ENCODE measurements at regions not wholly inside any gene's neighbourhood (a gene's known extent, or its start where the extent isn't known, plus 50 kb on each side); places are given as distances from the start of the nearest gene placed in this dataset.
A peak's percentile ranks its signal among the peaks of the same experiment; 100 is the strongest.

DNA sequence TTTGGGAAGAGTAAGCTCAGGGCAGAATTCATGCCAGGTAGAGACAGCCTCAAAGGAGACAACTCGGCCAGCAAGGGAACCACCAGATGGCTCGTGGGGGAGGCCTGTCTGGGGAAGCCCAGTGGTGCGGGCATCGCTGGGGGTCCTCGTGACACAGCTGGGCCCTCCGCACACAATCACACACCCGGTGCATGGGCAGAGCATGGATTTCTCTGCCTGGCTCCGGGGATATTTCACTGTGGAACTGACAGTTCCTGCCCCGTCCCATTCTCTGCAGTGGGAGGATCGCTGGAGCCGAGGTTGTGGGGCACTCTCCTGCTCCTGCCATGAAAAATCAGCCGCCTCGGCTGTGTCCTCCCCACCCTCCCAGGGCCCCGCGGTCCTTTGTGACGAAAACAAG is 108.0 kb downstream of the CRYAA start:
- DNase-seq (ENCODE audit: low read depth in 2 of 3, low spot score in 1 of 3) = no peak

DNA sequence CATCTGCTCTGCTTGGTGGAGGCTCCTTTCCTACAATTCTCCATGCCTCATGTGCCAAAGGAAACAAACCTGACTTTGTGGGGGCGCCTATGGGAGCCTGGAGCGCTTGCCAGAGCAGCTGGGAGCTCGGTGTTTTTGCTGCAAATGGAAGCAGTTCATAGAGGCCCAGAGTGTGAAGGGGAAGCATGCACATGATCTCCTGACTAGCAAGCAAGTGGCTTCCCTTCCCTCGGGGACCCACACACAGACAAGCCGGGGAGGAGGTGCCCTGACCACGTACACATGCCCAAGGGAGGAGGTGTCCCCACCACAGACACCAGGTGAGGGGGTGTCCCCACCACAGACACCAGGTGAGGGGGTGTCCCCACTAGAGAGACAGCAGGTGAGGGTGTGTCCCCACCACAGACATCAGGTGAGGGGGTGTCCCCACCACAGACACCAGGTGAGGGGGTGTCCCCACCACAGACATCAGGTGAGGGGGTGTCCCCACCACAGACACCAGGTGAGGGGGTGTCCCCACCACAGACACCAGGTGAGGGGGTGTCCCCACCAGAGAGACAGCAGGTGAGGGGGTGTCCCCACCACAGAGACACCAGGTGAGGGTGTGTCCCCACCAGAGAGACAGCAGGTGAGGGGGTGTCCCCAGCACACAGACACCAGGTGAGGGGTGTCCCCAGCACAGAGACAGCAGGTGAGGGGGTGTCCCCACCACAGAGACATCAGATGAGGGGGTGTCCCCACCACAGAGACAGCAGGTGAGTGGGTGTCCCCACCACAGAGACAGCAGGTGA is 106.8 kb downstream of the CRYAA start:
- DNase-seq (ENCODE audit: low read depth in 2 of 3, low spot score in 1 of 3) = no peak

DNA sequence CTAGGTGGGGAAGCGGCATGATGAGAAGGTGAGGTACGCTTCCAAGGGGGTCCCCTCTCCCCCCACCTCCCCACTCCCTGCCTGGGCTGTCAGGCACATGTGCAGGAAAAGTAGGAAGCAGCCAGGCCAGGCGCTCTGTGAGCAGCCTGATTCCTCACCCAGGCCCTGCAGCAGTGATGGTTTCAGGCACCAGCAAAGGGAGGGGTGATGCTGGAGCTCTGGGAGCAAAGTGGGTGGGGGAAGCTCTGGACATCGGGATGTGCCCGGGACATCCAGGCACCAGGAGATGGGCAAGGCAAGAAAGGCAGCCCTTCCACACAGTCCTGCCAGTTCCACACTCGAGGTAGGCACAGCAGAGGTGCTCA is 106.1 kb downstream of the CRYAA start:
- no peak for DNase-seq (ENCODE audit: low read depth in 2 of 3, low spot score in 1 of 3)

DNA sequence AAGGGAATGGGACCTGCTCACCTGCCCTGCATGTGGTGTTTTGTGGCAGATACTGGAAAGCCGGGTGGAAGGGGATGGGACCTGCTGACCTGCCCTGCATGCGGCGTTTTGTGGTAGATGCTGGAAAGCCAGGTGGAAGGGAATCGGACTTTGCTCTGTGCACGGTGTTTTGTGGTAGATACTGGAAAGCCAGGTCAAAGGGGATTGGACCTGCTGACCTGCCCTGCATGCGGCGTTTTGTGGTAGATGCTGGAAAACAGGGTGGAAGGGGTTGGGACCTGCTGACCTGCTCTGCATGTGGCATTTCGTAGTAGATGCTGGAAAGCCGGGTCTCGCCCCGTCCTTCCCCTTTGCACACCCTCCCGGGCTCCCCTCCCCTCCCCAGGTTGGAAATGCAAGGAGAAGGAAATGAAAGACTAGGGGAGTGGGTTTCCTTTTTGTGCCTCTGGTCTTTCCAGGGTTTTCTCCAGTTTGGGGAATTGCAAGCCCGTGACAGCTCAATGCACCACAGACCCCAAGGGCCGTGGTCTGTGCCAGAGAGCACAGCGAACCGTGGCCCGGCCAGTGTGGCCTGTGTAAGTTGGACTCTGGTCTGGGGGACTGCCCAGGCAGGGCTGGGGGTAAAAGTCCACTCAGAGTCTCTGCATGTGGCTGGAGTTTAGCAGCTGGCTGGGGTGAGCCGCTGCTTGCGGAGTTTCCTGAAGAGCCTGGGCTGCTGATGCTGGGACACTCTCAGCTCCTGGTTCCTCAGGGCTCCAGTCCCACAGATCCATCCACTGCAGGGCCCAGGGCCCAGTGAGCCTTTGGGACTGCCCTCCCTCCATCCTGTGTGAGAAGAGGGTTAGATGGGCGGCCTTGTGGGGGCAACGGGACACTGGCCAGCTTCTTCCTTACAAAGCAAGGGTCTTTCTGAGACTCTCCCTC is 105.5 kb downstream of the CRYAA start:
- no peak for DNase-seq (ENCODE audit: low read depth in 2 of 3, low spot score in 1 of 3)

DNA sequence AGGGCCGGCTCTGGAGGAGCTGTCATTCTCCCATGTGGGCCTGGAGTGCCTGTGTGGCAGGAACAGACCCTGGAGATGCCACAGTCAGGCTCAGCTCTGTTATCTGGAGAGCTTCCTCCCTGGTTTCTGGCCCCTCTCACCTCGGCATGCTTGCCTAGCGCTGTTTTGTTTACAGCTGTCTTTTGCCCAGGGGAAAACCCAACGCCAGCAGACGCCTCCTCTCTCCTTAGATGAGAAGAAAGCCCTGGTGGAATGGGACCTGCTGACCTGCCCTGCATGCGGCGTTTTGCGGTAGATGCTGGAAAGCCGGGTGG is 104.9 kb downstream of the CRYAA start:
- no peak for DNase-seq (ENCODE audit: low read depth in 2 of 3, low spot score in 1 of 3)

DNA sequence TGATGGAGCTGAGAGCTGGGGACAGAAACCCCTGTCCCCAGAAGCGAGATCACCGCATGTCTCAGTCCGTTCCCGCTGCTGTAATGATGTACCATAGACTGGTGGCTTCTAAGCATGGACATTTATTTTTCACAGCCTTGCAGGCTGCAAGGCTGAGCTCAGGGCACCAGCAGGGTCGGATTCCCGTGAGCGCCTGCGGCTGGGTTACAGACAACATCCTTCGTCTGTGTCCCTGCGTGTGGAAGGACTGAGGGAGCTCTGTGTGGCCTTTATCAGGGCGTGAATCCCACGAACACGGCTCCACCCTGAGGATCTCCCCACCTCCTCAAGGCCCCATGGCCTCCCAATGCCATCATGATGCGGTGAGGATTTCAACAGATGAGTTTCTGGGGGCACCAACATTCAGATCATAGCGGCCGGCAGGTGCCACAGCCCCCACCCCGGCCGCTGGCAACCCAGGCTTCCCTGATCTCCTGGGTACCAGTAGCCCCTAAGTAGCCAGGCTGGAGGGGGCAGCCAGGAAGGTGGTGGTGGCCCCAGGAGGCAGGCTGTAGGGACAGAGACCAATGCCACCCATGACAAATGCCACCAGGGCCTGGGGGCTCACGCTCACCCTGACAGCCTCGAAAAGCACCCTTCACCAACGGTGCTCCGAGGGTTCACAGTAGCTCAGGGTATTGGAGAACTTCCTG is 104.4 kb downstream of the CRYAA start:
- no peak for DNase-seq (ENCODE audit: low read depth in 2 of 3, low spot score in 1 of 3)

DNA sequence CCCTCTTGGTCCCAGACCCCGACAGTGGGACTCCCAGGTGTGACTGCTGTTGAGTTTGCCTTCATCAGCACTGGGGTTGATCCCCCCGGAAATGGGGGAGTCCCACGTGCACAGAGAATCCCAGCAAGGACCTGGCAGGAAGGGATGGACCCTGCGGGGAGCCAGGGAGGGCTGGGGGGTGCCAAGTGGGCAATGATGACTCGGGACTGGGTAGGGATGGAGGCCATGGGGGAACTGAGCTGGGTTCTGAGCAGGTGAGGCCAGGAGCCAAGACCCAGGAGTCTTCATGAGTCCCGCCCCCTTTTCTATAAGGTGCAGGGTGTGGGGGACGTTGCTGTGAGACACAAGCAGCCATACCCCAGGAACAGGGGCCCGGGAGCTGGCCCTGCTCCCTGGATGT is 103.8 kb downstream of the CRYAA start:
- DNase-seq (ENCODE audit: low read depth in 2 of 3, low spot score in 1 of 3) = no peak

DNA sequence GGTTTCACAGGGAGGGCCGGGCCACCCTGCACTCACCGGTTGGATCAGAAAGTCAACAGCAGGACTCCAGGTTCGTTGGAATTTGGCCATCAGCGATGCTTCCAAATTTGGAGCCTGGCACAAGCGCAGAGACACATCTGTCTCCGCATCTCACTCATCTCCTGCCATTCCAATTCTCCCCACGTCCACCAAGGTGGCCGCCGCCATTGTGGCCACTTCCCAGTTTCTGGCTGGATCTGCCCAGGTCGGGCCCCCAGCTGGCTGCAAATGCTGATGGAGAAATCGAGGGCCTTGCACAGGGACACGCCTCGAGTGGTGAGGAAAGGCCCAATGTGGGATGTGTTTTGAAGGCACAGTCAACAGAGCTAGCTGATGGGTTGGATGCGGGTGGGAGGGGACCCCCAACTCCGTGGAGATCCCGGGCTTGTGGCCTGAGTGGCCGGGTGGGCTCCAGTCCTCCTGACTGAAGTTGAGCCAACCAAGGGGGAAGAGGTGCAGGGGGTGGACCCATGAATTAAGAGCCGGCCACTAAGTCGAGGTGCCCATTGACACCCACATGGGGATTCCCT is 102.7 kb downstream of the CRYAA start:
- DNase-seq (ENCODE audit: low read depth in 2 of 3, low spot score in 1 of 3) = no peak

DNA sequence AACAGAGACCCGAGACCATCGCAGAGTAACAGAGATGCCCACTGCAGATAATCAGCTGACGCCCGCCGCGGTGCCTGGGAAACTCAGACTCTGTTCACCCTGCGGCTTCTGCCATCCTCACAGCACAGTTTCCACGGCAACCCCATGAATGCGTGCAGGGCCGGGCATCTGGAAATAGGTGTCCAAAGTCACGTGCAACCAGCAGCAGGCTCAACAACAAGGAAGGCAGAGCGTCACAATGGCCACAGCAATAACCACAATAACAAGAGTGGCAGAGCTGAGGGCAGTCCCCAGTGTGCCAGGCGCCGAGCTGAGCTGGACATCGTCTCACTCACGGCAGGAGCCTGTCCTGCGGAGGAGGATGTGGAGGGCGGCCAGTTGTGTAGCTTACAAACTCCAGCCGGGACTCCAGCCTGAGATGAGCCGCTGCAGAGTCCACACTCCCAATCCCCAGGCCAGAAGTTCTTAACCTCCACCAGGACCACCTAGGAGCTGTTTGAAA is 102.0 kb downstream of the CRYAA start:
- DNase-seq (ENCODE audit: low read depth in 2 of 3, low spot score in 1 of 3) = no peak

DNA sequence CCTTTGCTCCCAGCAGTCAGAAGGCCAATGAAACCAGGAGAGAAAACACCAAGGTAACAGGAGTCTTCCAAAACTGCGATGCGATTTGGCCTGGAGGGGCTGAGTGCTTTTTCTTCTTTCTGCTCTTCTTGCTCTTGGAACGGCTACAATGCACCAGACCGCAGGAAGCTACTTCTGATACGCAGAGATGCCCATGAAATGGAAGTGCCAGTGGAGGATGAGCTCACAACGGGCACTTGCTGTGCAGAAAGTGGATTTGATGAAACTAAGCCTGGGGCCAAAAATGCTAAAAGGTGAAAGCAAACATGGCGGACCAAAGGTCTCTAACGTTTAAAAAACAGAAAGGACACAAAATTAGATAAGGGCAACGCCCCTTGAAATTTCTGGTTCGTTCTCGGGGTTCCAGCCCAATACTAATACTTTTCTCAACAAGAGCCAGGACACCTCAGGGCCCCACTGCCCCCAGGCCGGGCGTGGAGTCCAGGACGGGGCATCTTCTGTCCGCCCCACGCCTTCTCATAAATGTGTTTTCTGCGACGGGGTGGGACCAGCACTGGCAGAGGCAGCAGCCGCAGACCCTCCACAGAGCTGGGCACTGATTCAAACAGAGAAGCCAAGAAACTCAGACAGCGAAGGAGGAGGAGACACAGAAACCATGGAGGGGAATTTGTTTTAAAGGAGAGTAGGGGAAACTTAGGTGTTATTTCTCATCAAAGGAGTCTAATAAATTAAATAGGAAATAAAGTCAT is 101.3 kb downstream of the CRYAA start:
- no peak for DNase-seq (ENCODE audit: low read depth in 2 of 3, low spot score in 1 of 3)

DNA sequence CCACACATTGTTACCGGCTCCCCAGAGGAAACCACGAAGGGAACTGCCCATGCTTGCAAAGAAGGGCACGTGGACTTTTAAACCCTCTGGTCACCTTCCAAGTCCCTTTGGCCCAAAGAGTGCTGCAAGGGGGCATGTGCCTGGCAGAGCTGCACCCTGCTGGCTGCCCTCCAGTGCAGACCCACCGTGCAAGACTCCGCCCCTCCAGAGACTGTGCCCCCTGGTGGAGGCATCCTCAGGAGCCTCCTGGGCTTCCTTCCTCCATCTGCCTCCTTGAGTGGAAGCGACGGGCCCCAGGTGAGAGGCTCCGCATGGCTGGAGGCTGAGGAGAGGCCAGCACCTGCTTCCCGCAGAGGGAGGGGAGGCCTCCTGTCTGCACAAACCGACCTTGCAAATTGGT is 100.6 kb downstream of the CRYAA start:
- DNase-seq (ENCODE audit: low read depth in 2 of 3, low spot score in 1 of 3) = peak; percentile 14 to 31 (median 18)

DNA sequence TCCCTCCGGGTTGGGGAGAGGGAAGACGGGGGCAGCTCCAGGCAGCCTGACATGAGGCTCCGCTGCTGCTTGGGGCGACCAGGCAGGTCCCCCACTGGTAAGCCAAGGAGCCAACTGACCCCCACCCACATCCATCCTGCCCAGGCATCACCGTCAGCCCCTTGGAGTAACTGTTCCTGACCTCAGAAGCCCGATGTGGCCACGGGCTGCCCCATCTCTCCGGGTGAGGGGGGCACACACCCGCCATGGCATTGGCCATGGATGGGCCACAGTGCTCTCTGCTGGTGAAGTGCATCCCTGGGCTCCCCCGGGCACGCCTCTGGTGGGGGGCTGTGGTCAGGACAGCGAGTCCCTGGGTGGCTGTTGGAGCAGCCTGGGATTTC is 100.0 kb downstream of the CRYAA start:
- no peak for DNase-seq (ENCODE audit: low read depth in 2 of 3, low spot score in 1 of 3)

DNA sequence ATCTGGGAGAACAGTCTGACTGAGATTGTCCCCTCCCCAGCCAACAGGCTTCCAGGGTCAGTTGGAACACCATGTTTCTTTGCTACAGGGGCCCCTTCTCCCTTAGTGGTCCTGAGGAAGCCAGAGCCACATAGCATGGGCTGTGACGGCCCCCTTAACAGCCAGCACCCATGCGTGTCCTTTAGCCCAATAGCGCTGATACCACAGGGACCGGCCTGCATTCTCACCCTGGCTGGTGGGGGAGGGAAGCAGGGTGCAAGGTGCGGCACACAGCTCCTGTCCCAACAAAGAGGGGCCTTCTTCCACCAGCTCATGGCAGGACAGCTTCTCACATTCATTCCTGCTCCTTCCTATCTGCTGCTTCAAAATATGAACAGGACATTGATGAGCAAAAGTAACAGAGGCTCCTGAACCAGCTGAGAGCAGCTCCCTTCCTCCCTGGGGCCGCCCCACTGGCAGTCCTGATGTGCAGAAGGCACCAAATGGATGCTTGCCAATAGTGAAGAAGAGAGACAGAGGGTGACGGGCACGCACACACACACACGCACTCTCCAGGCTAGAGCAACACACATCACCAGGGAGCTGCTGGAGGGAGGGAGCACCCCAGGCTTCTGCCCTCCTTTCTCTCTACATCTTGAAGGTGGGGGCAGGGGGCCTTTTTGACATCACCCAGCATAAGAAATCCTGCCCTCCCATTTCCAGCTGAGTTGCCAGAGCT is 99.4 kb downstream of the CRYAA start:
- no peak for DNase-seq (ENCODE audit: low read depth in 2 of 3, low spot score in 1 of 3)

DNA sequence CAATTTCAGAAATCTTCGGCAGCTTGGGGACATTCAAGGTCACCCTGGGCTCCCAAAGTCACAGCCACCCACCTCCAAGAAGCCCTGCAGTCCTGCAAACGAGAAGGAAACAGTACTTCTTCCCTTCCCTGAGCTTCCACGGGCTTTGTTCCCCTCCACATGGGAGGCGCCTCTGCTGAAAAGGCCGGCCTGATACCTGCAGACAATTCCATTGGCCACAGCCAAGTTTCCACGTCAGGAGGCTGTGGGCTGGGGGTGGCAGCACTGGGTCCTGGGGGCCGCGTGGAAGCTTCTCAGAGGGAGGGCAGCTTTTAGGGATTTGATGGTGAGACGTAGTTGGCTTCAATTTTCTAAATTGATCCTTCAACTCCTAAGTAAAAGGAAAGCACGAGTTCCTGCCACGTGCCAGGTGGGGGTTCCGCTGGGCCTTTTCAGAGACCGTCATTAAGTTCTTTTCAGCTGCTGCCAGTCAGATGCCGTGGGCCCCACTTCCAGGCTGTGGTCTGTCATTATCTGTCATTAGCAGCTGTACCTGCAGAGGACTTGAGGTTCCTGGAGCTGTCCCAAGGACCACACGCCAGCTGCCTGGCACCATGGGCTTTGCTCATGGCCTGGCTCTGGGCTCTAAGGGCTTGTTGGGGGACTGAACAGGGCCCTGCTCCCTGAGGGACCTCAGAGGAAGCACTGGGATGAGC is 98.7 kb downstream of the CRYAA start:
- DNase-seq (ENCODE audit: low read depth in 2 of 3, low spot score in 1 of 3) = no peak

DNA sequence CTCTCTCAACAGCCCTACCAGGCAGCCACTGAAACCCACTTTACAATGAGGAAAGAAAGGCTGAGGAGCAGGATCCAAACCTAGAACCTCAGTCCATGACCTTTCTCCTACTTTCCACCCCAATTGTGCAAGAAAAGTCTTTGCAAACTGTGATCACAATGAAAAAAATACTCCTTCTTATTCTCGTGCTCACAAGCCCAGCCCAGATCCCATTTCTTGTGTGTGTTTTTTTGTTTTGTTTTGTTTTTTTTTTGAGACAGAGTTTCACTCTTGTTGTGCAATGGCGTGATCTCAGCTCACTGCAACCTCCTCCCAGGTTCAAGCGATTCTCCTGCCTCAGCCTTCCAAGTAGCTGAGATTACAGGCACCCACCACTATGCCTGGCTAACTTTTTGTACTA is 97.7 kb downstream of the CRYAA start:
- no peak for DNase-seq (ENCODE audit: low read depth in 2 of 3, low spot score in 1 of 3)

DNA sequence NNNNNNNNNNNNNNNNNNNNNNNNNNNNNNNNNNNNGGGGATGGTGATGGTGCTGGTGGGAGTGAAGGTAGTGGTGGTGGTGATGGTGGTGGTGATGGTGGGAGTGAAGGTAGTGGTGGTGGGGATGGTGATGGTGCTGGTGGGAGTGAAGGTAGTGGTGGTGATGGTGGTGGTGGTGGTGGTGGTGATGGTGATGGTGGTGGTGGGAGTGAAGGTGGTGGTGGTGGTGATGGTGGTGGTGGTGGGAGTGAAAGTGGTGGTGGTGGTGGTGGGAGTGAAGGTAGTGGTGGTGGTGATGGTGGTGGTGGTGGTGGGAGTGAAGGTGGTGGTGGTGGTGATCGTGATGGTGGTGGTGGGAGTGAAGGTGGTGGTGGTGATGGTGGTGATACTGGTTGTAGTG is 93.6 kb downstream of the CRYAA start:
- DNase-seq (ENCODE audit: low read depth in 2 of 3, low spot score in 1 of 3) = no peak

Data from stimulated activated CD4-positive, alpha-beta T cell treated with anti-CD3 and anti-CD28 coated beads, Interleukin-12 subunit alpha, Interleukin-12 subunit beta, amount 100 ng/mL, for 48 hours (primary cell).